GM12865 (cell line): ENCODE measurements at regions not wholly inside any gene's neighbourhood (a gene's known extent, or its start where the extent isn't known, plus 50 kb on each side); places are given as distances from the start of the nearest gene placed in this dataset.
A peak's percentile ranks its signal among the peaks of the same experiment; 100 is the strongest.

ENCODE experiments used
- DNase-seq: peaks from one replicate; pipeline ENCODE4 v3.0.0; 2010; ENCODE audit warnings: low read depth
- H3K4me3 ChIP-seq: 2 replicates; pipeline ENCODE4 v1.5.1; 2011; ENCODE audit warnings: mild to moderate bottlenecking, low read depth, low read length, control low read depth
- TF ChIP-seq, protein P1 (sequence below): IDR thresholded peaks from 2 replicates; pipeline ENCODE4 v1.5.1; 2011; ENCODE audit warnings: low read length, control low read depth, low read depth, inconsistent platforms; ENCODE audit not compliant: insufficient read depth; ENCODE audit errors: missing control alignments

DNA sequence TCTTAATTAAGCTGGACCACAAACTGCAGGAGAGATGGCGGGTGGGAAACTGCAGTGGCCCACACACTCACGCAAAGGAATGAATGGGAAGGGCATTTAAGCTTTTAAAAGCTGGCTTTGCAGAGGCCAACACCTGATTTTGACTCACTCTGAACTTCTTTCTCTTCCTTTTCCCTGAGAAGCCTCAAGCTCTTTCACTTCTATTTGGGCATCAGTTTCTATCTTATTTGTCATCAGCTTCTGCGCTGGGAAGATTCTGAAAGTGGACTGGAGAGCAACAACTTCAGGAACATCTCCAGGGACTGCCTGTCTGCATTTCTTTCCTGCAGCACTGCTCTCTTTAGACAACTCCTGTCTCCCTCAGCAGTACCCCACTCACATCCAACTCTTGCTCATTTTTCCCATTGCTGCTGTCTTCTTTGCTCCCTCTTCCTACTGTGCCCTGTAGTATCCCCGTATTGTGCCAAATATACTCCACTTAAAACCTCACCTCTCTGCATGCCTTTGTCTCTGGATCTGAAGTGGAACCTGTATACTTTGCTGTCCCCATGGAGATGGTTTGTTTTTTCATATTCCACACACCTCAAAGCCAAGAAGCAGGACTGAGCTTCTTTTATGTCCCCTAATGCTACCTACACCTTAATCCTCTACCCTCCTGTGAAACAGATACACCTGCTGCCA lies 143.3 kb upstream of the JUN start:
- TF ChIP-seq, protein P1, sequence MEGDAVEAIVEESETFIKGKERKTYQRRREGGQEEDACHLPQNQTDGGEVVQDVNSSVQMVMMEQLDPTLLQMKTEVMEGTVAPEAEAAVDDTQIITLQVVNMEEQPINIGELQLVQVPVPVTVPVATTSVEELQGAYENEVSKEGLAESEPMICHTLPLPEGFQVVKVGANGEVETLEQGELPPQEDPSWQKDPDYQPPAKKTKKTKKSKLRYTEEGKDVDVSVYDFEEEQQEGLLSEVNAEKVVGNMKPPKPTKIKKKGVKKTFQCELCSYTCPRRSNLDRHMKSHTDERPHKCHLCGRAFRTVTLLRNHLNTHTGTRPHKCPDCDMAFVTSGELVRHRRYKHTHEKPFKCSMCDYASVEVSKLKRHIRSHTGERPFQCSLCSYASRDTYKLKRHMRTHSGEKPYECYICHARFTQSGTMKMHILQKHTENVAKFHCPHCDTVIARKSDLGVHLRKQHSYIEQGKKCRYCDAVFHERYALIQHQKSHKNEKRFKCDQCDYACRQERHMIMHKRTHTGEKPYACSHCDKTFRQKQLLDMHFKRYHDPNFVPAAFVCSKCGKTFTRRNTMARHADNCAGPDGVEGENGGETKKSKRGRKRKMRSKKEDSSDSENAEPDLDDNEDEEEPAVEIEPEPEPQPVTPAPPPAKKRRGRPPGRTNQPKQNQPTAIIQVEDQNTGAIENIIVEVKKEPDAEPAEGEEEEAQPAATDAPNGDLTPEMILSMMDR, result no peak
- H3K4me3 ChIP-seq, result no peak overlapping the region
- DNase-seq, result peak; percentile 25

DNA sequence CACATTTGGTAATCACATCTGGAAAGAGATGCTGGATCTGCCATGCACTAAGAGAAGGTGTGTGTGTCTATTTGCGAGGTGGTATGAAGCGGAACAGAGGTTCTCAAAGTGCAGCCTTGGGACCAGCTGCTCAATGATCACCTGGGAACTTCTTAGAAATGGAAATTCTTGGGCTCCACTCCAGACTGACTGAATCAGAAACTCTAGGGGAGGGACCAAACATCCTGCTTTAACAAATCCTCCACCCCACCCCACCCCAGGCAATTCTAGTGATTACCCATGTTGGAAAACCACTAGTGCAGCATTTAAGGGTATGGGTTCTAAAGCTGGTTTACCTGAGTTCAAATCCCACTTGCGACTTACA lies 143.9 kb upstream of the JUN start:
- TF ChIP-seq, protein P1, result no peak
- DNase-seq, result peak; percentile 19
- no peak overlapping the region for H3K4me3 ChIP-seq

DNA sequence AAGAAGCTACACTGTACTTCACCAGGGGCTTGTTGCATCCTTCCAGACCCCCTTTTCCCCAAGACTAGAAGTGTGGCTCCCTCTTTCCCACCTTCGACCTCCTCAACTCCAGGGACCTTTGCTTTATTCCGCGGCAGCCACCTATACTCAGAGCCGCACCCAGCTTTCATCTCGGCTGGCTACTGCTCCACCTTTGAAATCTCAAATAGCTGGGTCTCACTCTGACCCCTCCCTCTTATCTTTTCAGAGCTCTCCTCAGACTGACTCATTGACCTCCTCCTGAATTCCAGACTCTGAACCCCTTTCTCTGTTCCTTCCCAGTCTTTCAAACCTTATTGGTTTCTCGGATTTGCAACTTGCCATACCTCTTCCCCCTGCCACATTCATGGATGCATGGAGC lies 144.7 kb upstream of the JUN start:
- DNase-seq, result no peak
- TF ChIP-seq, protein P1, result no peak
- H3K4me3 ChIP-seq, result no peak overlapping the region

DNA sequence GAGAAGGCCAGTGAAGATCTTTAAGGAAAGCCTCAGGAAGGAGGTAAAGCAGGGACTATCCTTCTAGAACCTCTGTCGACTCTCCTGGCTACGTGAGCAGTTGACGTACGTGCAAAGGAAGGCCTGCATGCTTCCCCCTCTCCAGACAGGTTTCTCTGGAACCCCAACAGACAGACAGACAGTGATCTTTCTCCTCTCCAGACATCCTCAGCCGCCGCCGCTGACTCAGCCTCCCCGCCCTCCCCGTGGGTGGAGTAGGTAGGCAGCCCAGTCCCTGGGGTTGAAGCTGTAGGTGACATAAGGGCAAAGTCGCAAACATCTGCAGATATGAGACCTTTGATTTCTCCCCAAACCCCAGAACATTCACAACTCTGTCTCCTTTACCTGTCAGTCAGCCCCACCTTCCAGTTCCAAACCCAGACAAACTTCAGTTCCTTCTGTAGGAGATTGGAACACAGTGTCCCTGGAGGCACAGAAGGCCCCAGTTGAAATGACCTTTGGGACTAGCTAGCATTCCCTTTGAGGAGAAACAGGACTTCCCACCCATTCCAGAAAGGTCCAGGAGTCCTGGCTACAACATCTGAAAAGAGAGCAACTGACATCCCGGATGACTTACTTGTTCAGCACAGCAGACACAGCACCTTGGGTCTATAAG lies 146.0 kb upstream of the JUN start:
- no peak overlapping the region for H3K4me3 ChIP-seq
- no peak for DNase-seq
- TF ChIP-seq, protein P1, result no peak

DNA sequence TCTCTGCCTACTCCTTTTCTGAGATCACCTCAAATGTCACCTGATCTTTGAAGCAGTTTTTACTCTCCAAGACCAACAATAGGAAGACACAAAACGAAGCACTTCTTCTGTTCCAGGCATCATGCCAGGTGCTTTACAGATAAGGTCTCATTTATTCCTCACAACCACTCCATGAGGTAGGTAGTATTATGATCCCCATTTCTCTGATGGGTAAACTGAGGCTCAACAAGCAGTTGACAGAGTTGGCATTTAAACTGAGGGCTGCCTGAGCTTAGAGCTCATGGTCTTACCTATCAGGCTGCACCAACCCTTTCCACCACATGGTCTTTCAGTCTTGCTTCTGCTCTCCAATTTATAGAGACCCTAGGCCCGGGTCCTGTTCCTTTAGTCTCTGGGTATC lies 147.2 kb upstream of the JUN start:
- TF ChIP-seq, protein P1, result no peak
- DNase-seq, result no peak

DNA sequence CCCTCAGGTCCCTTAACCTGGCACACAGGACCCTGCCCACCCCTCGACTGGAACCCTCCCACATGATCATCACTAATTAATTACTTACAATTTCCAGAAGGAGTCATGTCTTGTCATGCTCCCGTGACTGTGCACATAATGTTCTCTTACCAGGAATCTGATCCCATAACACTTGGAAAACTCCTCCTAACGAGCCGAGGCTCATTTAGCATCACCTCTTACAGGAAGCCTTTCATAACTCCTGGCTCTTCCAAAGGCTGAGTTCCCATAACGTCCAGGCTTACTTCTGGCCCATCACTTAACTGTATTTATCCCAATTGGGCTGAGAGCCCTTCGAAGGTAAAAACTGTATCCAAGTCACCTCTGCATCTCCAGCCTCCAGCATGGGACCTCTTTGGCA lies 147.9 kb upstream of the JUN start:
- TF ChIP-seq, protein P1, result no peak
- no peak overlapping the region for H3K4me3 ChIP-seq
- no peak for DNase-seq

More for the DNA sequence above, 147.2 kb upstream of the JUN start:
- no peak overlapping the region for H3K4me3 ChIP-seq
